ENCODE measurements at regions not wholly inside any gene's neighbourhood (a gene's known extent, or its start where the extent isn't known, plus 50 kb on each side); places are given as distances from the start of the nearest gene placed in this dataset.

- WGBS (ENCODE audit: low lambda C conversion rate), result 28% methylated on average over 2 of the region's 2 CpGs
- TF ChIP-seq, protein P1, sequence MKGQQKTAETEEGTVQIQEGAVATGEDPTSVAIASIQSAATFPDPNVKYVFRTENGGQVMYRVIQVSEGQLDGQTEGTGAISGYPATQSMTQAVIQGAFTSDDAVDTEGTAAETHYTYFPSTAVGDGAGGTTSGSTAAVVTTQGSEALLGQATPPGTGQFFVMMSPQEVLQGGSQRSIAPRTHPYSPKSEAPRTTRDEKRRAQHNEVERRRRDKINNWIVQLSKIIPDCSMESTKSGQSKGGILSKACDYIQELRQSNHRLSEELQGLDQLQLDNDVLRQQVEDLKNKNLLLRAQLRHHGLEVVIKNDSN (IDR thresholded peaks at IDR 0.05; ENCODE audit: borderline replicate concordance, low read depth), result no peak
- TF ChIP-seq TAF1 (IDR thresholded peaks at IDR 0.05; ENCODE audit: borderline replicate concordance, low read depth, low read length) (no peak), RXRA (IDR thresholded peaks at IDR 0.05; ENCODE audit: borderline replicate concordance, low read depth) (no peak), RAD21 (IDR thresholded peaks at IDR 0.05; ENCODE audit: low read length) (no peak), NRF1 (IDR thresholded peaks at IDR 0.05; ENCODE audit: low read depth, low read length) (no peak), NFIC (IDR thresholded peaks at IDR 0.05; ENCODE audit: borderline replicate concordance) (no peak), RFX5 (IDR thresholded peaks at IDR 0.05; ENCODE audit: low read length) (no peak), MEF2A (IDR thresholded peaks at IDR 0.05; ENCODE audit: borderline replicate concordance, low read depth) (no peak), ELF1 (IDR thresholded peaks at IDR 0.05) (no peak), USF2 (IDR thresholded peaks at IDR 0.05; ENCODE audit: borderline replicate concordance, low read depth, low read length) (no peak), FOSL2 (IDR thresholded peaks at IDR 0.05; ENCODE audit: borderline replicate concordance, low read depth) (no peak), EZH2phosphoT487 (IDR thresholded peaks at IDR 0.05; ENCODE audit: borderline replicate concordance, low read depth) (no peak)
- TF ChIP-seq, protein P2, sequence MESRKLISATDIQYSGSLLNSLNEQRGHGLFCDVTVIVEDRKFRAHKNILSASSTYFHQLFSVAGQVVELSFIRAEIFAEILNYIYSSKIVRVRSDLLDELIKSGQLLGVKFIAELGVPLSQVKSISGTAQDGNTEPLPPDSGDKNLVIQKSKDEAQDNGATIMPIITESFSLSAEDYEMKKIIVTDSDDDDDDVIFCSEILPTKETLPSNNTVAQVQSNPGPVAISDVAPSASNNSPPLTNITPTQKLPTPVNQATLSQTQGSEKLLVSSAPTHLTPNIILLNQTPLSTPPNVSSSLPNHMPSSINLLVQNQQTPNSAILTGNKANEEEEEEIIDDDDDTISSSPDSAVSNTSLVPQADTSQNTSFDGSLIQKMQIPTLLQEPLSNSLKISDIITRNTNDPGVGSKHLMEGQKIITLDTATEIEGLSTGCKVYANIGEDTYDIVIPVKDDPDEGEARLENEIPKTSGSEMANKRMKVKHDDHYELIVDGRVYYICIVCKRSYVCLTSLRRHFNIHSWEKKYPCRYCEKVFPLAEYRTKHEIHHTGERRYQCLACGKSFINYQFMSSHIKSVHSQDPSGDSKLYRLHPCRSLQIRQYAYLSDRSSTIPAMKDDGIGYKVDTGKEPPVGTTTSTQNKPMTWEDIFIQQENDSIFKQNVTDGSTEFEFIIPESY (IDR thresholded peaks at IDR 0.05; ENCODE audit: borderline replicate concordance, low read depth), result no peak
- CTCF ChIA-PET, result interaction anchor here (0.7 kb wide), 1 partner anchor 140 kb away, joined by 3 read pairs; no protein-coding TSS in a partner anchor
Measured at GRCh38 chr2:104597942-104598341, 256.0 kb upstream of the POU3F3 start.

GRCh38 chr2:104598636-104599035, 255.3 kb upstream of the POU3F3 start:
- Histone ChIP-seq H3K9ac (no peak overlapping the region), H4K20me1 (ENCODE audit: insufficient read depth) (no peaks in the 10 kb centered on the region), H3K36me3 (replicated peaks in 1 of 2; ENCODE audit: control insufficient read depth in 1 of 2, insufficient read depth in 2 of 2, low read length in 1 of 2) (no peaks in the 10 kb centered on the region), H3K27ac (ENCODE audit: low read depth in 2 of 2, low read length in 1 of 2) (no peak overlapping the region), H3F3A (replicated peaks; ENCODE audit: insufficient read depth) (no peaks in the 10 kb centered on the region), H3K4me1 (ENCODE audit: control insufficient read depth in 1 of 2, insufficient read depth in 2 of 2, low read depth in 1 of 2, low read length in 1 of 2) (no peaks in the 10 kb centered on the region), H3K9me2 (no peaks in the 10 kb centered on the region), H3K79me2 (ENCODE audit: insufficient read depth) (no peaks in the 10 kb centered on the region), H3K9me3 (0 out of 2 replicates have a peak, but pooled peaks cover 3% of the 10 kb centered on the region), H3K27me3 (ENCODE audit: insufficient read depth) (no peaks in the 10 kb centered on the region), H3K4me2 (no peak overlapping the region), H2AFZ (ENCODE audit: low read depth) (no peak overlapping the region), H3K4me3 (ENCODE audit: low read depth in 2 of 2, low read length in 1 of 2) (no peak overlapping the region)
- TF ChIP-seq USF2 (IDR thresholded peaks at IDR 0.05; ENCODE audit: borderline replicate concordance, low read depth, low read length), result no peak
- TF ChIP-seq FOXM1 (IDR thresholded peaks at IDR 0.05; ENCODE audit: low read depth), result no peak
- TF ChIP-seq, protein P2 (IDR thresholded peaks at IDR 0.05; ENCODE audit: borderline replicate concordance, low read depth), result no peak
- TF ChIP-seq EP300 (IDR thresholded peaks at IDR 0.05; ENCODE audit: borderline replicate concordance in 1 of 2, low read depth in 1 of 2, low read length in 1 of 2), result no peak
- no peak for TF ChIP-seq RCOR1 (IDR thresholded peaks at IDR 0.05; ENCODE audit: low read length)
- TF ChIP-seq TEAD4 (IDR thresholded peaks at IDR 0.05; ENCODE audit: borderline replicate concordance, insufficient read depth), result no peak
- no peak for TF ChIP-seq FOXJ3 (CRISPR knock-in tag; IDR thresholded peaks at IDR 0.05)
- TF ChIP-seq, protein P3, sequence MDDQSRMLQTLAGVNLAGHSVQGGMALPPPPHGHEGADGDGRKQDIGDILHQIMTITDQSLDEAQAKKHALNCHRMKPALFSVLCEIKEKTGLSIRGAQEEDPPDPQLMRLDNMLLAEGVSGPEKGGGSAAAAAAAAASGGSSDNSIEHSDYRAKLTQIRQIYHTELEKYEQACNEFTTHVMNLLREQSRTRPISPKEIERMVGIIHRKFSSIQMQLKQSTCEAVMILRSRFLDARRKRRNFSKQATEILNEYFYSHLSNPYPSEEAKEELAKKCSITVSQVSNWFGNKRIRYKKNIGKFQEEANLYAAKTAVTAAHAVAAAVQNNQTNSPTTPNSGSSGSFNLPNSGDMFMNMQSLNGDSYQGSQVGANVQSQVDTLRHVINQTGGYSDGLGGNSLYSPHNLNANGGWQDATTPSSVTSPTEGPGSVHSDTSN (IDR thresholded peaks at IDR 0.05), result no peak
- ChIA-PET POLR2A (no interaction called here), CTCF (interaction anchor here (0.7 to 1.5 kb wide), 2 partner anchors 140 to 251 kb away, joined by 3 to 4 read pairs; no protein-coding TSS in a partner anchor)
- DNase-seq, result no peak
- WGBS (ENCODE audit: low lambda C conversion rate), result 33% methylated on average over 6 of the region's 6 CpGs

More at GRCh38 chr2:104597942-104598341, 256.0 kb upstream of the POU3F3 start:
- Histone ChIP-seq H3K4me1 (ENCODE audit: control insufficient read depth in 1 of 2, insufficient read depth in 2 of 2, low read depth in 1 of 2, low read length in 1 of 2) (no peaks in the 10 kb centered on the region), H3K27ac (ENCODE audit: low read depth in 2 of 2, low read length in 1 of 2) (no peak overlapping the region), H3K4me2 (no peak overlapping the region), H3K9me2 (no peaks in the 10 kb centered on the region), H4K20me1 (ENCODE audit: insufficient read depth) (no peaks in the 10 kb centered on the region), H3K36me3 (replicated peaks in 1 of 2; ENCODE audit: control insufficient read depth in 1 of 2, insufficient read depth in 2 of 2, low read length in 1 of 2) (no peaks in the 10 kb centered on the region), H3K27me3 (ENCODE audit: insufficient read depth) (no peaks in the 10 kb centered on the region), H3K9me3 (0 out of 2 replicates have a peak, but pooled peaks cover 3% of the 10 kb centered on the region), H3F3A (replicated peaks; ENCODE audit: insufficient read depth) (no peaks in the 10 kb centered on the region), H3K9ac (no peak overlapping the region), H3K79me2 (ENCODE audit: insufficient read depth) (no peaks in the 10 kb centered on the region), H2AFZ (ENCODE audit: low read depth) (no peak overlapping the region), H3K4me3 (ENCODE audit: low read depth in 2 of 2, low read length in 1 of 2) (no peak overlapping the region)
- DNase-seq, result no peak
- POLR2A ChIA-PET, result no interaction called here
